Urinary bladder (tissue), 3 donors: ENCODE measurements at regions not wholly inside any gene's neighbourhood (a gene's known extent, or its start where the extent isn't known, plus 50 kb on each side); places are given as distances from the start of the nearest gene placed in this dataset.

Experiments used
- DNase-seq: peaks from one replicate; pipeline ENCODE4 v3.0.0-alpha.2; 2015; ENCODE audit errors: extremely low spot score
- H3K27ac ChIP-seq: one replicate; pipeline ENCODE4 v1.5.1; 2013; ENCODE audit warnings: low read depth, mild to moderate bottlenecking, moderate library complexity
- H3K36me3 ChIP-seq: one replicate; pipeline ENCODE4 v1.6.1; 2013; ENCODE audit warnings: mild to moderate bottlenecking, moderate library complexity; ENCODE audit not compliant: insufficient read depth
- H3K4me1 ChIP-seq: one replicate; pipeline ENCODE4 v1.6.1; 2013; ENCODE audit warnings: mild to moderate bottlenecking, moderate library complexity; ENCODE audit not compliant: insufficient read depth
- H3K4me3 ChIP-seq: one replicate; pipeline ENCODE4 v1.5.1; 2013; ENCODE audit warnings: low read depth, low read length
- WGBS: extraction: QIAGEN DNeasy Blood & Tissue Kit; methylation state at CpG from one replicate; pipeline ENCODE4 v1.1.7; 2013; 5-methylcytosine and 5-hydroxymethylcytosine counted together
- donor health status: healthy with polysubstance abuse.
- donor health status: healthy.

DNA sequence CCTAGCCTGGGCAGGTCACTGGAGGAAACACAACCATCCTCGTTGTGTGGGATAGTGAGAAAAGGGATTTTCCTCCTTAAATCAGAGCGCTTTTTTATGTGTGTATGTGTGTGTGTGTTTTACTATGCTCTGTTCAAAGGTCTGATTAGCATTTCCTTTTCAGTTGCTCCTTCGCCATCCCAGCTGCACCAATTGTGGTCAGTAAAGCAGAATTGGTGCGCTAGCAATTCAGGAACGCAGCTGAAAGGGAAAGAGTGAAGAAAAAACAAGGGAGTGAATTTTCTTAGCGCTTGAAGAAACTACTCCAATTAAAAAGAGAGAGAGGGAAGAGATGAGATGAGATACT lies 173.3 kb upstream of the PARP11 start:
- Histone ChIP-seq H3K36me3 (no peaks in the 10 kb centered on the region), H3K4me3 (no peak overlapping the region), H3K4me1 (peaks cover 2% of the 10 kb centered on the region), H3K27ac (no peak overlapping the region)
- 63% methylated on average over 6 of the region's 6 CpGs for WGBS
- DNase-seq, result no peak

DNA sequence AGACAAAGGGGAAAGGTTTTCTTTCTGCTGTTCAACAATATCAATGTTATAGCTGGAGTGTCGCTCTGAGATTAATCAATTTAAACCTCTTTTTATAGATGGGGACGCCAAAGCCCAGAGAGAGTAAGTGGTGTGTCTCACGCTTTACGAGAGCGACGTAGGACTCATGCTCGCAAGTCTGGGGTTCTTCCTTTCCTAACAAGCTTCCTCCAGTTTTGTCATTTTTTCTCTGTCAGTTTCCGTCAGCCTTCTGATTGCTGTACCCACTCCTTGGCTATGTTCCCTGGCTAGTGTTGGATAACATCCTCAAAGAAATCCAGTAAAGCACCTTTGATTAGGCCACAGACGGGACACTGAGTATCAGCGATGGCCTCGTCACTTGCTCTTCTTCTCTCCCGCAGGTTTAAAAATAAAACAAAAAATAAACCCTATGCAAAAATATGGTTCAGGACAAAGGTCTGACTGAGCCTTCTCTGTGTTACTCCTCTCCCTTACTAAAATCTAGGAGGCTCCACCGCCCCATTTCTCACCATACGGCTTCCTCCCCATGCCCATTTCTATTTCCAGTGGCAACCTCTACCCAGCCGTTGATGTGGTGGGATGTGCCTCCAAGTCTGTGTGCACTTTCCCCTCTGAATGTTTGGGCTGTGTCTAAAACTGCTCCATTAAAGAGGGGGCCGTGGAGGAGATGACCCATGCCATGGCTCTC lies 172.7 kb upstream of the PARP11 start:
- Histone ChIP-seq H3K27ac (no peak overlapping the region), H3K4me1 (peaks cover 2% of the 10 kb centered on the region), H3K36me3 (no peaks in the 10 kb centered on the region), H3K4me3 (no peak overlapping the region)
- no peak for DNase-seq
- WGBS, result 90% methylated on average over 16 of the region's 16 CpGs

GRCh38 chr12:4044736-4045730 lies 171.8 kb upstream of the PARP11 start:
- H3K27ac ChIP-seq, result no peak overlapping the region
- peaks cover 2% of the 10 kb centered on the region for H3K4me1 ChIP-seq
- no peak for DNase-seq
- 75% methylated on average over 23 of the region's 23 CpGs for WGBS
- H3K4me3 ChIP-seq, result no peak overlapping the region
- H3K36me3 ChIP-seq, result no peaks in the 10 kb centered on the region

DNA sequence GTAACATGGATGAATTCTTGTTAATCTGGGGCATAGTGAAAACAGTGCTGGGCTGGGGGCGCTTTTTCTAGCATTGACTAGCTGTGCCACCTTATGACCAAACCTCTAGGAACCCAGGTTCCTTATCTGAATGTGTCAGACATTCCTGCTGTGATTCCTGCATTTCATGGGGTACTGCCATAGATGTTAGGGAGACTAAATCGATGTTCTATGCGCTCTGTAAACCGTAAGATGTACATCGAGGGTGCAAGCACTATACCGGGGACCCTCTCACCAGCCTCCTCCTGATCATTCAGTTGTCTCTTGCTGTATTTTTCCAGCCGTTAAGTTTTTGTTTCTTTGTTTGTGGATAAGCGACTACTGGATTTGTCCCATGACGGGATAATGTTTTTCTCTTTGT lies 170.9 kb upstream of the PARP11 start:
- Histone ChIP-seq H3K4me3 (no peak overlapping the region), H3K36me3 (no peaks in the 10 kb centered on the region), H3K27ac (no peak overlapping the region), H3K4me1 (peaks cover 2% of the 10 kb centered on the region)
- DNase-seq, result no peak
- 92% methylated on average over 9 of the region's 9 CpGs for WGBS

DNA sequence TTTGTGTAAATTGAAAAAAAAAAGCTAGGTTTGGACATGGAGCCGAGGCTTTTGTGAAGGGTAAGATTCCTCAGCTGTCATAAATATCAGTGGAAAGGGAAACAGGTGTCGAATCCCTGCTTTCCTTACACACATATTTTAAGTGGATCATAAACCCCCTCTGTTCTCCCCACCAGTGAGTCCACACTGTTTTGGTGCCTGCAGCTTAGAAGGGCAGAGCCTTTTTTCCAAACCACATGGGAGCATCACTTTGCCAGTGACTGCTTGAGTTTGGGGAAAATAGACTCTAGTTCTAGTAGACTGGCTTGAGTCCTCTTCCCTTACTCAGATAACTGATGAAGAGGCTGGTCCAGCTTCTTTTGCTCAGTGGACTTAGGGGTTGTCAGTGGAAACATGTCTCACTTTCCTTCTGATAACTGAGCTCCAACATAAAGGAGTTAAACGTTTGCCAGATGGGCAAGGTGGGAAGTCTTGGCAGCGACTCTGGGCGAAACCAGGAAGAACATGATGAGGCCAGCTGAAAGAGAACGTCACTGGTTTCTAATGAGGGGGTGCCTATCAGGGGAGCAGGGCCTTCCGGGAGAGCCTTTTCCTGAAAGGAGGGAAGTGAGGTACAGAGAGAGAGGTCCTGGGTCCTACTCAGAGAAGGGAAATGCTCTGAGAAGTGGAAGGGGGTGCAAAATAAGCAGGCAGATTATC lies 168.1 kb upstream of the PARP11 start:
- 52% methylated on average over 7 of the region's 7 CpGs for whole genome bisulfite sequencing
- DNase-seq, result no peak

GRCh38 chr12:4039931-4040330 lies 166.7 kb upstream of the PARP11 start:
- 73% methylated on average over 2 of the region's 2 CpGs for WGBS
- DNase-seq, result no peak
- H3K4me1 ChIP-seq, result peaks cover 2% of the 10 kb centered on the region
- no peak overlapping the region for H3K4me3 ChIP-seq
- H3K27ac ChIP-seq, result no peak overlapping the region
- H3K36me3 ChIP-seq, result no peaks in the 10 kb centered on the region

More for the DNA sequence above, 168.1 kb upstream of the PARP11 start:
- no peaks in the 10 kb centered on the region for H3K36me3 ChIP-seq
- no peak overlapping the region for H3K27ac ChIP-seq
- peaks cover 2% of the 10 kb centered on the region for H3K4me1 ChIP-seq
- H3K4me3 ChIP-seq, result no peak overlapping the region

DNA sequence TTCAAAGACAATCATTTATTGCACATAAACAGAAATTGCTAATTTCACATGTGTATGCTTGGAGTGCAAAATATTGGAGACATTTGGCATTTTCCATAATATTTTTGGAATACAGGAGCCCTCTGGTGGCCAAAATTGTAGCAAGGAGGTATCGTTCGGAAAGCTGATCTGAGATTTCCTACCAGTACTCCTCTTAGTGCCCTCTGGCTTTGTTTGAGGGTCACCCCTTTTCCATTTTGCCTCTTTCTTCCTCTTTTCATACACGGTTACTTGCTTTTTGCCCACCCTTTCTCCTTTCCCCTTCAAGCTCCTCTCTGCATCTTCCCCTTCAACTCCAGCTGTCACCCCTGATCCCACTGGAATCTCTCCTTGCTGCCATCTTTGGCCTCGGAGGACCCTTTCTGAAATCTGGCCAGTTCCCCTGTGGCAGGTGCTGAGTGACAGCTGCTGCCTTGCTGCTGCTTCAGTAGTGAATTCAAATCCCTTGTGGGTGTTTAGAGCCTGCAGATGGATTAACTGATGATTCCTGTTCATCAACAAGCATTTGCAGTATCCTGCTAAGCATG lies 164.6 kb upstream of the PARP11 start:
- 17% methylated on average over 4 of the region's 4 CpGs for WGBS
- DNase-seq, result no peak
- H3K27ac ChIP-seq, result no peak overlapping the region

GRCh38 chr12:4036671-4037271 lies 163.6 kb upstream of the PARP11 start:
- 88% methylated on average over 9 of the region's 9 CpGs for WGBS

More for the DNA sequence above, 164.6 kb upstream of the PARP11 start:
- H3K4me3 ChIP-seq, result no peak overlapping the region
- H3K4me1 ChIP-seq, result peaks cover 2% of the 10 kb centered on the region
- no peaks in the 10 kb centered on the region for H3K36me3 ChIP-seq

DNA sequence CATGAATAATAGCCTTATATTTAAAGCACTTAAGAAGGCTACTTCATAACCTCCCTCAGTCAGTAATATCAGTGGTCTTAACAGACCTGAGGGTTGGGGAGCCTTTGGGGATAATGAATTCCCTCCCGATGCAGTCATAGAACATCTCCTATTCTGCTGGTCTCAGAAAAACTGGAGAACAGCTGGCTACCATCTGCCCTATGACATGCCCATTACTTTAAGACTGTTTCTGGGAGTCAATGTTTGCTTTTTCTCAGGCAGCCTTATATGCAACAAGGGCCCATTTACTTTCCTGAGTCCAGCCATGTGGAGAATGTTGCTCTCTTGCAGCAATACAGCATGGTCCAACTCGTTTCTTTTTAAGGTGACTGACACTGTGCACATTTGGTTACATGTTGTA lies 161.7 kb upstream of the PARP11 start:
- H3K36me3 ChIP-seq, result no peaks in the 10 kb centered on the region
- DNase-seq, result peak; percentile 43
- H3K4me1 ChIP-seq, result no peaks in the 10 kb centered on the region
- H3K27ac ChIP-seq, result no peak overlapping the region
- WGBS, result 34% methylated on average over 2 of the region's 2 CpGs
- H3K4me3 ChIP-seq, result no peak overlapping the region

More at GRCh38 chr12:4036671-4037271, 163.6 kb upstream of the PARP11 start:
- Histone ChIP-seq H3K36me3 (no peaks in the 10 kb centered on the region), H3K27ac (no peak overlapping the region), H3K4me3 (no peak overlapping the region), H3K4me1 (no peaks in the 10 kb centered on the region)
- DNase-seq, result no peak

DNA sequence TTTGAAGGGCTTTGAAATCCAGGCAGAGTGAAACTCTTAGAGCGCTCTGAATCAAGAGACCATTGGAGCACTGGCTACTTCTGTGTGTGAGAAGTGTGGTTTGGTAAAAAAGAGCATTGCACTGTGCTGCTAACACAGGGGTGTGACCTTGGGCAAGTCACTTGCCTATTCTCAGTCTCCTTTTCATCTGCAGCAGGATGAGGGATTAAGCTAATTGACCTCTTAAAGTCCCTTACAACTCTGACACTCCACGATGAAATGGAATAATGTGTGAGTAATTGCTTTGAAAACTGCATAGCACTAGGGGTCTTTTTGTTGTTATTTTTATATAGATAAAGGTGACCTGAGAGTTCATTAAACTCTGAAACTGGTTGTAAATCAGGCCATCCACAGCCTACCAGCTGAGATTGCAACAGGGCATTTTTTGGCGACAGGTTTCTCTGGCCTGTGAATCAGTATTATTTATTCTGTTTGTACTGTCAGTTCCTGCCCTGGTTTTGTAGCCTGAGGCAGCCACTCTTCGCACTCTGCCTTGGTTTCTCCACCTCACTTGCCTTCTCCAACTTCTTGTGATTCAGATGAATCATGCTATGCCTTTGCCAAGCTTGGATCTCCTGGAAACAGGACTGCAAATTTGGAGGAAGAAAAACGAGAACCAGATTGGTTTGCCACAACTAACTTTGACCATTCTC lies 159.9 kb upstream of the PARP11 start:
- 66% methylated on average over 5 of the region's 5 CpGs for WGBS
- Histone ChIP-seq H3K4me1 (no peaks in the 10 kb centered on the region), H3K4me3 (no peak overlapping the region), H3K27ac (no peak overlapping the region), H3K36me3 (no peaks in the 10 kb centered on the region)
- DNase-seq, result no peak

- Histone ChIP-seq H3K27ac (peak overlapping the region; percentile 46), H3K4me1 (no peaks in the 10 kb centered on the region), H3K36me3 (no peaks in the 10 kb centered on the region), H3K4me3 (peak overlapping the region; percentile 53)
- whole genome bisulfite sequencing, result 66% methylated on average over 30 of the region's 30 CpGs
- DNase-seq, result no peak
Observed at GRCh38 chr12:4031703-4032291, 158.6 kb upstream of the PARP11 start.

GRCh38 chr12:4030929-4031702 lies 157.9 kb upstream of the PARP11 start:
- H3K36me3 ChIP-seq, result no peaks in the 10 kb centered on the region
- peak overlapping the region; percentile 83 for H3K27ac ChIP-seq
- no peaks in the 10 kb centered on the region for H3K4me1 ChIP-seq
- H3K4me3 ChIP-seq, result peak overlapping the region; percentile 53
- 1% methylated on average over 75 of the region's 75 CpGs for WGBS
- DNase-seq, result peak; percentile 85
